HG03571 (cell line): ENCODE measurements at regions not wholly inside any gene's neighbourhood (a gene's known extent, or its start where the extent isn't known, plus 50 kb on each side); places are given as distances from the start of the nearest gene placed in this dataset.
"Not testable (repeated sequence)": the region's sequence is repeated elsewhere in the genome, so short reads cannot be mapped to it uniquely, and the experiment has no call there.

Experiments
- ATAC-seq: cut with Tn5 transposase; IDR thresholded peaks from one replicate; pipeline ENCODE4 v1.9.1; 2021; ENCODE audit not compliant: unreplicated experiment

DNA sequence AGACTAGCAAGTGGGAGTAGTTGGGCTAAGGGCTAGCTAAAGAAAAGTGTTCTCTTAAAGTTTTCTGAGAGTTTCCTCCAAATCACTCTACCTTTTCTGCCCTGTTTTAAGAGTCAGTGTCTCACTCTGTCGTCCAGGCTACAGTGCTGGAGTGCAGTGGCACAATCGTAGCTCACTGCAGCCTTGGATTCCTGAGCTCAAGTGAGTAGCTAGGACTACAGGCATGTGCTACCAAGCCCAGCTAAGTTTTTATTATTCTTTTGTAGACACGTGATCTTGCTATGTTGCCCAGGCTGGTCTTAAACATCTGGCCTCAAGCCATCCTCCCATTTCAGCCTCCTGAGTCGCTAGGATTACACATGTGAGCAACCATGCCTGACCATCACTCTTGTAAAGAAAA is 378.9 kb downstream of the CAAP1 start:
- ATAC-seq = no peak

DNA sequence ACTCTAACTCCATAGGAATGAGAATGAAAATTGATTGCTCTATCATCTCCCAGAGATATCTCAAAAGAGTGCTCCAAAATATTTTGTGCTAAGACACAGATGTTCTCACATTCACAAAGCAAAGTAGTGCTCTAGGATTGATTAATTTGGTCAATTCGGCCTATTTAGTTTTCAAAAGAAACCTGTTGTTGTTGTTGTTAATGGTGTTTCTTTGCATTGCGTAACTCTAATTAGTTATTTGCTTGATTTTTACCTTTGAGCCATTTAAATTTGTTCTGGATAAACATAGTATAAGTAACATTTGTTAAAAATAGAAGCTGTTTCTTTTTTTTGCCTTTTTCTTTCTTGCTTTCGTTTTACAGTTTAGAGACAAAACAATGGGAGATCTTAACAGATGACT is 382.5 kb downstream of the CAAP1 start:
- ATAC-seq = no peak

DNA sequence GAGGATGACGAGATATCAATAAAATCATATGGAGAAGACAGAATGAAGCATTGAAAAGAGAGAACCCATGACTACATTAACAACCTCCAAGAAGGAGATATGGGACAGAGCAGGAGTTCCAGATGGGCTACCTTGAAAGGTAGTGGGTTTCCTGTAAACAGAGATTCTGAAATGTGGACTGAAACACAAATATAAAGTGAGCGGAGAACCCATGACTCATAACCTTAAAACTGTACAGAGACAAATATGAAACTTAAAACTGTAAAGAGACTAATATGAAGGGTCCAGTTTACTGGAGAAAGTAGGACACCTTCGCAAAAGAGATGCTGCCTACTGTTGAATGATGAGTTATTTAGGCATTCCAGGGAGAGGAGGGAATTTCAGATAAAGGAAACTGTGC is 383.7 kb downstream of the CAAP1 start:
- ATAC-seq = no peak

DNA sequence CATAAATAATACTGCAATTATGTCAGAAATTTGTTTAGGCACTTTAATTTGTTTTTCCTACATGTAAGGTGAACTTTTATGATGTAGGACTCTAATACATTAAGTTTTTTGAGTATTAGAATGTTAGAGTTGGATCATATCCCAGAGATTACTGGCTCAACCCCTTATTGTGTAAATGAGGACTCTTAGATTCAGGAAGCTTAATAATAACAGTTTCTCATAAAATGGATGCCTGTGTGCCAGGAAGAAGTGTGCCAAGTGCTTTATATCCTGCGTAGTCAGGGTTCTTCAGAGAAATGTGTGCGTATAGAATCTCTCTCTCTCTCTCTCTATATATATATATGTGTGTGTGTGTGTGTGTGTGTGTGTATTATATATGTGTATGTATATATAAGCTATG is 388.5 kb downstream of the CAAP1 start:
- no peak for ATAC-seq

DNA sequence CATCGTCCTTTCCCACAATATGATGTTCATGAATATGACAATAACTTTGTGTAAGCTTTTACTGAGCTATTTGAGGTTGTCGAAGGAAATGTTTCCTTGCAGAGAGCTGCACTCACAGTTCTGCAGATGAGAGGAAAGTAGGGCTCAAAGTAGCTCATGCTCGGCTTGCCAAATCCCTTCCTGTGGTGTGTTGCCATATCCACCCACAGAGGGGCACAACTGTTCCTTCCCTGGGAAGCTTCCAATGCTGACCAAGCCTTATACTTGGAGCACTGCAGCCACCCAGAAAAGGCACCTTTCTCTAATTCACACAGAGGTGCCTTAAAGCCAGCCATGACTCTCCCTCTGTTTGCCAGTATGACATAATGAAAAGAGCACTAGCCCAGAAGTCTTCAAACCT is 390.3 kb downstream of the CAAP1 start:
- ATAC-seq = no peak

DNA sequence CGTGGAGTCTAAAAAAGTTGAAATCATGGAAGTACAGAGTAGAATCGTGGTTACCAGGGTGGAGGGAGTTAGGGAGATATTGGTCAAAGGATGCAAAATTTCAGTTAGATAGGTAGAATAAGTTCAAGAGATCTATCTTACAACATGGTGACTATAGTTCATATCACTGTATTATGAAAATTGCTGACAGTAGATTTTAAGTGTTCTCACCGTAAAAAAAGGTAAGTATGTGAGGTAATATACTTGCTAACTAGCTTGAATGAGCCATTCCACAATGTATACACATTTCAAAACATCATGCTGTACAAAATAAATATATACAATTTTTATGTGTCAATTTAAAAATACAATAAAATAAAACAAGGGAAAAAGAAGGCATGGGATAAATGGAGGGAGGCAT is 392.1 kb downstream of the CAAP1 start:
- ATAC-seq = no peak

DNA sequence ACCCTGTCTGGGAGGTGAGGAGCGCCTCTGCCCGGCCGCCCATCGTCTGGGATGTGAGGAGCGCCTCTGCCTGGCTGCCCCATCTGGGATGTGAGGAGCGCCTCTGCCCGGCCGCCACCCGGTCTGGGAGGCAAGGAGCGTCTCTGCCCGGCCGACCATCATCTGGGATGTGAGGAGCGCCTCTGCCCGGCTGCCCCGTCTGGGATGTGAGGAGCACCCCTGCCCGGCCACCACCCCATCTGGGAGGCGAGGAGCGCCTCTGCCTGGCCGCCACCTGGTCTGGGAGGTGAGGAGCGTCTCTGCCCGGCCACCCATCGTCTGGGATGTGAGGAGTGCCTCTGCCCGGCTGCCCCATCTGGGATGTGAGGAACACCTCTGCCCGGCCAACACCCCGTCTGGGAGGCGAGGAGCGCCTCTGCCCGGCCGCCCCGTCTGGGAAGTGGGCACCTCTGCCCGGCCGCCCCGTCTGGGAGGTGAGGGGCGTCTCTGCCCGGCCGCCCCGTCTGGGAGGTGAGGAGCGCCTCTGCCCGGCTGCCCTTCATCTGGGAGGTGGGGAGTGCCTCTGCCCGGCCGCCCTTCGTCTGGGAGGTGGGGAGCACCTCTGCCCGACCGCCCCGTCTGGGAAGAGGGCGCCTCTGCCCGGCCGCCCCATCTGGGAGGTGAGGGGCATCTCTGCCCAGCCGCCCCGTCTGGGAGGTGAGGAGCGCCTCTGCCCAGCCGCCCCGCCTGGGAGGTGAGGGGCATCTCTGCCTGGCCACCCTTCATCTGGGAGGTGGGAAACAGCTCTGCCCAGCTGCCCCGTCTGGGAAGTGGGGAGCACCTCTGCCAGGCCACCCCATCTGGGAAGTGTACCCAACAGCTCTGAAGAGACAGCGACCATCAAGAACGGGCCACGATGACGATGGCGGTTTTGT is 399.7 kb downstream of the CAAP1 start:
- not testable (repeated sequence) for ATAC-seq

DNA sequence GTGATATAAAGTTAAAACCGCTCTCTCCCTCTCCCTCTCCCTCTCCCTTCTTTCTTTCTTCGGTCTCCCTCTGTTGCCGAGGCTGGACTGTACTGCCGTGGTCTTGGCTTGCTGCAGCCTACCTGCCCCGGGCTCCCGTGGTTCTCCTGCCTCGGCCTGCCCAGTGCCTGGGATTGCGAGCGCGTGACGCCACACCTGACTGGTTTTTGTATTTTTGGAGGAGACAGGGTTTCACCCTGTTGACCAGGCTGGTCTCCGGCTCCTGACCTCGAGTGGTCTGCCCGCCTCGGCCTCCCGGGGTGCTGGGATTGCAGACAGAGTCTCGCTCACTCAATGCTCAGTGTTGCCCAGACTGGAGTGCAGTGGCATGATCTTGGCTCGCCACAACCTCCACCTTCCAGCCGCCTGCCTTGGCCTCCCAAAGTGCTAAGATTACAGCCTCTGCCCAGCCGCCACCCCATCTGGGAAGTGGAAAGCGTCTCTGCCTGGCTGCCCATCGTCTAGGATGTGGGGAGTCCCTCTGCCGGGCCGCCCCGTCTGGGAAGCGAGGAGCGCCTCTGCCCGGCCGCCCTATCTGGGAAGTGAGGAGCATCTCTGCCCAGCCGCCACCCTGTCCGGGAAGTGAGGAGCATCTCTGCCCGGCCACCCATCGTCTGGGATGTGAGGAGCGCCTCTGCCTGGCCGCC is 400.5 kb downstream of the CAAP1 start:
- ATAC-seq = not testable (repeated sequence)

DNA sequence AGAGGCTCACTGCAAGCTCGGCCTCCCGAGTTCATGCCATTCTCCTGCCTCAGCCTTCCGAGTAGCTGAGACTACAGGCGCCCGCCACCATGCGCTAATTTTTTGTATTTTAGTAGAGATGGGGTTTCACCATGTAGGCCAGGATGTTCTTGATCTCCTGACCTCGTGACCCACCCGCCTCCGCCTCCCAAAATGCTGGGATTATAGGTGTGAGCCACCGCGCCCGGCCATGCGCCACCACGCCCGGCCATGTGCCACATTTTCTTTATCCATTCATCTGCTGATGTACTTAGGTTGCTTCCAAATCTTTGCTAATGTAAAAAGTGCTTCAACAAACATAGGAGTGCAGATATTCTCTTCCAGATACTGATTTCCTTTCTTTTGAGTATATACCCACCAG is 408.6 kb downstream of the CAAP1 start:
- ATAC-seq = no peak

DNA sequence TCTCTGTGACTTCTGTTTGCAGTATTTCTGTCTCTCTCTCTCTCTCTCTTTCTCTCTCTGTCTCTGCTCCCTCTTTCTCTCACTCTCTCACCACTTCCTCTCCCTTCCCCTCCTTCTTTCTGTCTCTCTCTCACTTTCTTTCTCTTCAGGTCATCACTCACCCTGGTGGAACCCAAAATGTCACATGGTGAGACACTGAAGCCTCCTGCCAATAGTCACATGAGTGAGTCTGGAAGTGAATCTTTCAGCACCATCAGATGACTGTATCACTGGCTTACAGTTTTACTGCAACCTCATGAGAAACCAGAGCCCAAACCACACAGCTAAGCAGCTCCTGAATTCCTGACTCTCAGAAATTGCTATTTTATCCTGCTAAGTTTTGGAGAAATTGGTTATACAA is 414.6 kb downstream of the CAAP1 start:
- no peak for ATAC-seq

DNA sequence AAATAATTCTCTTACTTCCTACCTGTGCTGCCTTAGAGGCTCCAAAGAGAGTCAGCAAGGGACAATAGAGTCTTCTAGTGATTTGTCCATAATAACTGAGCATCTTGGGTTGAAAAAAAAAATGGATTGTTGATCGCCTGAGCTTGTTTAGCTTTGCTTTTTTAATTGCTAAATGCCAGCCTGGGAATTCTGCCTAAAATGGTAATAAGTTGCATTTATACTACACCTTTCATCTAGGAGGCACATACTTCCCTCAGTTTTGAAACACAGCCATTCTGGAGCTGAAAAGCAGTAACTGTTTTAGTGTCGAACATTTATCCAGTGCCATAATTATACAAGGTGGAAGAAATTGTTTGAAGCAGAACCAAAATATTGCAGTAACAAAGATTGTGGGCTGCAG is 421.3 kb downstream of the CAAP1 start:
- no peak for ATAC-seq

DNA sequence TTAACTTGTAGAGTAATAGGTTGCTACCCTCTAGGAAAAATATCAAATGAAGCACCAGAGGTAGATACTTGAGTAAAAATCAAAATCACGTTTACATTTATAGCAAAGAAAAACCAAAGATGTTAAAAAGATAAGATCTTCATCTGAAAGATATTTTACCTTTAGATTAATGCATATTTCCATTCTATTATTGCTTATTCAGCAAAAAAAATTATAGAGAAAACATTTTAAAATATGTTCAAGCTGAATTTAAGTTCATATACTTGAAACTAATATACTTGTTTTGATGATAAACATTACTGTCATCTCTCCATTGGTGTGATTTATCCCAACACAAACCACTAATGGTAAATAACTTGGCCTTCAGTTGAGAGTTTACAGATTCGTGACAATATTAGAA is 422.3 kb downstream of the CAAP1 start:
- ATAC-seq = no peak

DNA sequence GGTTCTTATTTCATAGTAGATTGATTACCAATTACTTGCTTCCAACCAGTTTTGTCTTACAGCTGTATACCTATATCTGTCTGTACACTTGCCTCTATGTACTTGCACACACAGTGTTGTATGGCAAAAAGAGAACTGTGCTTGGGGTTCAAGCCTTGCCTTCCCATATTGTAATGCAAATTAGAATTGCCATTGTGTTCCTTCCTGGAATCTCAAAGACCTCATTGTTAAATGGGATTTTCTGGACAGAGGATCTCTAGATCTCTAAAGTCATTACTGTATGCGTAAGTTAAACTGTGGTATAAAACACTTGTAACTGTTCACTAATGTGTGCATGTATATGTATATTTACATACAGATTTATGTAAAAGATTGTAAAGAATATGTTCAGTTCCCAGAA is 428.8 kb downstream of the CAAP1 start:
- ATAC-seq = no peak

DNA sequence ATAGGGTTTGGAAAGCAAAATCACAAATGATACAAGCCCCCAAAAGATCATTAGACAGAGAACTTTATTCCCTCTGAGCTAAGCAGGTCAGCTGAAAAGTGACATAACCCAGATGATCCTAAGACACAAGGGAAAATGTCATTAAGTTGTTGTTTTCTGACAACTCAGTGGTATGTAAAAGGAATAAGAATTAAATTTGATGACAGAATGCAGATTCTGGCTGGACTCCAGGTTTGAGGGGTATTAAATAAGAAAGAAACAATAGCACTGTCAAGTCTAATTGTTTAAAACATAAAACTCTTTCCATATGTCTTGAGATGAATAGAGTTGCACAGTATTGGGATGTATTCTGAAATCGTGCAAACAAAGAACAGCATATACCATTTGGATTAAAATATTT is 429.9 kb downstream of the CAAP1 start:
- ATAC-seq = no peak

DNA sequence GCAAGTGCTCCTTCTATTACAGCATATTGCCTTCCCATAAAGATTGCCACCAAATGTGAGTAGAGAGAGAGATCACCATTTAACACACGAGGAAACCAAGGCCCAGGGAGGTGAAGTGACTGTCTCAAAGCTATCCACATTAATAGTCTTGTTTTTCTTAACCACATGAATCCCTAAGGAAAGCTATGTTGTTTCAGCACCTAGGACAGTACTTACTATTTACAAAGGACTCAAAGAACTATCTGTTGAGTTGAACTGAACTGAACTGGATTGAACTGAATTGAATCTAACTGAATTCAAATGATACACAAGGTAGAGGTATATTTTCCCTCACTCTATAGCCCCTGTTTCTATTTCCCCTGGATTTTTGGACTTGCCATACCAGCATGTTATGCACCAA is 430.4 kb downstream of the CAAP1 start:
- ATAC-seq = no peak

DNA sequence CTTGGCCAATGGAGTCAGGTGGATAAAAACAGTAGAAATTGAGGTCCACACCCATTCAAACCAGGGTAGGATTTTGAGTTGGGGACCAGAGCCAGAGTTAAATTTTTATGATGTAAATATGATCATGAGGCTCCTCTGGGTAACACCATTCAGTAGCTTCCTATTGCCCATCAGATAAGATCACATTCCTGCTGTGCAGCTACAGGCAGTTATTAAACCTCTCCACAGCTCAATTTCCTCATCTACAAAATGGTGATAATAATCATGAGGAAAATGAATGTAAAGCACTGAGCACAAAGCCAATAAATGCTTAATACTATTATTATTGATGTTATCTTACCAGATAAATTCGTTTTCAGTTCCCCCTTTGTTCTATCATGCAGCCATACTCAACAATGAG is 432.0 kb downstream of the CAAP1 start:
- no peak for ATAC-seq

DNA sequence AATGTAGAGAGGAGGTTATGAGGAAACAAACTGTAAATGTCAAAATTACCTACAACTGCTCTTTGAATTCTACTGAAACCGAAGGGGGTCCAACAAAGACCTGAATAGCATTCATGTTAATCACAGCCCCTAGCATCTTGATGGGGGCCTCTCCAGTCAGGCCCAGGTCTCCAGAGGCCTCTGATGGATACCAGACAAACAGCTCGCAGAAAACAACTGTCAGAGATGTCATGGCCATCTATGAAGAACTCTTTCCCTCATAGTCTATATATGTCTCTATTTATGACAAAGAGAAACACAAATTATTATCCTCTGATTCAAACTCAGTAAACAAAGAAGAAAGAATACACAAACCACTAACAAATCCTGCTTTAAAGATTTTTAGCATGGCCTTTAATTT is 432.6 kb downstream of the CAAP1 start:
- no peak for ATAC-seq

DNA sequence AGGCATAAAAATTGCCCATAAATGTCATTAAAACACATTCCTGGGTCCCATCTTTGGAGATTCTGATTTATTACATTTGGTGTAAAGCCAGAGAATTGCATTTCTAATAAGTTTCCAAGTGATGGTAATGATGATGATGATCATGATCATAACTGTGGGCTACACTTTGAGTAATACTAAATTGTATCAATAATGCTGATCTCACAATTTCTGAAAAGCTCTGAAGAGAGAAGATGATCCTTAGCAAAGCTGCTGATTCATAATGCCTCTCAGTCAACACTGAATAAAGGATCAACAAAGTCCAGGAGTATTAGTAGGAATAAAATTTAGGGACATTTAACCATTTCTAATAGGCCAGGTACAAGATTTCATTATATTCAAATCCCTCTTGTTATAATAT is 434.5 kb downstream of the CAAP1 start:
- ATAC-seq = no peak

DNA sequence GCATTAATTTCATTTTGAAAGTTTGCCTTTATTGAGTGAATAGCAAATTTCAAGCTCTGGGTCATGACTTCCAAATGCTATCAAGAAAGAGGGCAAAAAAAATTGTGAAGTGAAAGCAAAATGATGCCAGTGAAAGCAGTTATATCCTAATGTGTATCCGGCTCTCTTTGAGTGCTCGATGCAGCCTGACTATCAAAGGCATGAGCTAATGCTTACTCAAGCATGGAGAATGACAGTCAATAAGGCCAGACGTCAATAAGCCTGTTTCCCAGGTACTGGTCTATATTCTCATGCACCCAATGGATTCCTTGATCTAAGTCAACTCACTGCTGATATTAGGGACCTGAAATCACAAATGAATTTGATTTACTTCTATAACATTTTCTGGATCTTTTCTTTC is 435.5 kb downstream of the CAAP1 start:
- ATAC-seq = no peak

DNA sequence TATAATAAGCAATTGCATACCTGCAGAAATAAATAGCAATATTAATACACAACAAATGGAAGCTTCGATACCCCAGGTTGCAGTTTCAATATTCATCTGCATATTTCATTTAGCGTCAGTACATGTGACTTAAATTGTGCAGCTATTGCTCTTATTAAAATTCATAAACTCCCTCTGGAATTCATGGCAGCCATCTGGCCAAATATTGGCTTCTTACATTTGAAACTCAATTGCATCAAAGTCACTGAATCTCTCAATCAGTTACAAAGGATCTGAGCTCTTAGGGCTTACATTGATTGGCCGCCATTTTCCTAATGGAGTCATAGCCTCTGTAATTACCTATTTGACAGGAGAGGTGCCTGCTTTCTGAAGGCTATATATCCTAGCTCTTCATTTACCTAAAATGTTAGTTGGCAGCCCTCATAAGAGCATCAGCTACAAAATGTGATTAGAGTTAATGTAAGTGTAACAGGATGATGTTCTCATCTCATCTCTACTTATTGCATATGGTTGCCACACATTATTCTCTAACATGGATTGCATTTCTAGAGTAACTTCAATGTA is 453.5 kb downstream of the CAAP1 start:
- no peak for ATAC-seq

DNA sequence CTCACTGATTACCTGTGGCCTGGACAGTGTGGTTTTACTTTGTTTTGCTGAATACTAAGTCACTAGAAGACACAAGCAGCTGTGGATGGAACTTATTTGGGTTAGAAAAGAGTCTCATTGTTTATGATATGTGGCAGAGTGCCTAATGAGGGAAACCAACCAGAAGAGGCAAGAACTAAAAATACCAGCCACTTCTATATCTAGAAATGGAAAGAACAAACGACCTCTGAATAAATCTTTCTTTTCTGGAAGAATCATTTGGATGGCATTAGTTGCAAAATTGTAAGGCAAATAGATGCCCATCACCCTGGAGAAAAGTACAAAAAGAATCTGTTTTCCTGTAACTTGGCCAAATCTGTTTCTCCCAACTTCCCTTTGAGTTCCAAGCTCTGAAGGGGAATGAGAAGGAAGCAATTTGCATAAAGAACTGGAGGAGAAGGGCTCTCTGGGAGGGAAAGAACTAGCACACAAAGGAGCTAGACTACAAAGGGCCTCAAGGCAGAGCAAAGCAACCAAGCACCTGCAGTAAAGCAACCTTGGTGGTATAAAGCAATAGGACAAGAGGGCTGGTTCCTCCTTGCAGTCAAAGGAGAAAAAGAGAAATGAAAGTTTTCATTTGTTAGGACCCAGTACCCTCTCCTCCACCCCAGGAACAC is 455.4 kb downstream of the CAAP1 start:
- ATAC-seq = no peak
